Activated T-cell treated with anti-CD3 and anti-CD28 coated beads, Interleukin-2, amount 50 U/mL, for 72 hours (primary cell): ENCODE measurements at regions not wholly inside any gene's neighbourhood (a gene's known extent, or its start where the extent isn't known, plus 50 kb on each side); places are given as distances from the start of the nearest gene placed in this dataset.
"Not testable (repeated sequence)": the region's sequence is repeated elsewhere in the genome, so short reads cannot be mapped to it uniquely, and the experiment has no call there.

Source experiments
- ATAC-seq, 2 donors: fragments of 150-1000 bp; cut with Tn5 transposase; replicated peaks in 1 of 2; 2 replicates each; pipeline ENCODE4 v1.10.0; 2021; ENCODE audit warnings: moderate library complexity in 2 of 2, mild to moderate bottlenecking in 1 of 2
- DNase-seq, 2 donors: peaks; one replicate each; pipeline ENCODE4 v3.0.0; 2021 to 2022; ENCODE audit warnings: mixed read lengths in 1 of 2
- H3K27ac Mint-ChIP-seq: one replicate; pipeline ENCODE4 v1.8.0; 2022; ENCODE audit warnings: mild to moderate bottlenecking, moderate library complexity, mixed read lengths
- H3K27me3 Mint-ChIP-seq: one replicate; pipeline ENCODE4 v1.8.0; 2022; ENCODE audit warnings: low read depth, mixed read lengths
- H3K36me3 Mint-ChIP-seq, 2 donors: one replicate each; pipeline ENCODE4 v1.8.0; 2022; ENCODE audit warnings: mixed read lengths in 2 of 2, mild to moderate bottlenecking in 1 of 2; ENCODE audit not compliant: insufficient read depth in 2 of 2
- H3K4me1 Mint-ChIP-seq: one replicate; pipeline ENCODE4 v1.8.0; 2022; ENCODE audit warnings: low read depth, mixed read lengths
- H3K4me3 Mint-ChIP-seq, 2 donors: one replicate each; pipeline ENCODE4 v1.8.0; 2022; ENCODE audit warnings: mild to moderate bottlenecking in 2 of 2, mixed read lengths in 2 of 2, moderate library complexity in 2 of 2
- H3K9me3 Mint-ChIP-seq, 2 donors: one replicate each; pipeline ENCODE4 v1.8.0; 2022; ENCODE audit warnings: mixed read lengths in 2 of 2

DNA sequence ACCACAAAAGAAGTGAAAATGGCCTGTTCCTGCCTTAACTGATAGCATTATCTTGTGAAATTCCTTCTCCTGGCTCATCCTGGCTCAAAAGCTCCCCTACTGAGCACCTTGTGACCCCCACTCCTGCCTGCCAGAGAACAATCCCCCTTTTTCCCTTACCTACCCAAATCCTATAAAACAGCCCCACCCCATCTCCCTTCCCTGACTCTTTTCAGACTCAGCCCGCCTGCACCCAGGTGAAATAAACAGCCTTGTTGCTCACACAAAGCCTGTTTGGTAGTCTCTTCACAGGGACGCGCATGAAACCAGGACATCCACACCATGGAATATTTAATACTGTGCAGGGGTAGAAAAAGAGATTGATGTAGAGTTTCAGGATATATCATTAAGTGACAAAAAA lies 1677.0 kb downstream of the C4orf33 start:
- DNase-seq, H3K36me3 Mint-ChIP-seq, ATAC-seq, H3K4me1 Mint-ChIP-seq, H3K4me3 Mint-ChIP-seq, H3K27ac Mint-ChIP-seq, H3K27me3 Mint-ChIP-seq: not testable (repeated sequence)
- H3K9me3 Mint-ChIP-seq = peaks cover 11 to 12% of the 10 kb centered on the region in 2 donors

DNA sequence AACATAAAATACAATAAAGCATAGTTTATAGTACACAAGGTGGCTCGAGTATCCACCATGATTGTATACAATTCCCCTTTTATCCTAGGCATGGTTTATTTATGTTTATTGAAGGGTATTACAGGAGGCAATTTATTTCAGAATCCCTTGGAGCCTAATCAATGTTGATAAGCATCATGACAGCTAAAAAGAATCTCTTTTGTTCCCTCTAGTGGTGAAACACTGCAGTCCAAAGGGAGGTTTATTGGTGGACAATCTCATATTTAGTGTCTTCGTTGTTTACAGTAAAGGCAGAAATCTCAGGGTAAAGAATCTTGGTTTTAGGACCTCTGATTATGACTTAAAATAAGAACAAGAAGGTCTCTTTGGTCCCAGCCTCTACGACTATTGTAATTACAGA lies 1712.5 kb downstream of the C4orf33 start:
- no peak overlapping the region for H3K27ac Mint-ChIP-seq

DNA sequence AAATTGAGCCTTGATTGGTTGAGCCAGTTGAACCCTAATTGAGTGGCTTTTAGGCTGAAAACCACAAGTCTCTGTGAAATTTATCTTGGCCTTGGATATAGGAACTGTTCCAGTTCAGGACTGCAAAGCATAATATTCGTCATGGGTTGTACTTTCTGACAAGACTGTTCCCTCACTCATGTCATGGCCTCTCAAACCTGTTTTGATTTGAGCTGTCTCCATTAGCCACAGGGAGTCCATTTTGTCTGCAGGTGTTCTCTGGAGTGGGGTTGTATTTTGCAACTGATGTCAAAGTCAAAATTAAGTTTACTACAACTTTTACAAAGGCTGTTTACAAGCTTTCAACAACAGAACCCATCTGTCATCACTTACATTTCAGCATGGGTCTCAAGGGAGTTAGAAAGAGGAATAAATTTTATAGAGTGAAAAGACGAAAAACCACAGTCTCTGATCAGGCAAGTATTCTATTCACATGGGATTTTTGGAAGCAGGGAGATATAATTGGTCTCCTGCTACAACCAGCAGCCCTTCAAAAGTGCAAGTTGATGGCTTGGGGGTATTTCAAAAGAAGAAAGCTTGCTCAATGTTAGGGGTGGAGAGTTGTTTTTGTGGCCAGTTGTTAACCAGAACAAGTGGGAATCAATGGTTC lies 1716.3 kb downstream of the C4orf33 start:
- Mint-ChIP-seq H3K4me1 (no peaks in the 10 kb centered on the region), H3K36me3 (no peaks in the 10 kb centered on the region), H3K9me3 (peaks cover 3 to 7% of the 10 kb centered on the region in 2 donors), H3K27me3 (no peaks in the 10 kb centered on the region), H3K27ac (no peak overlapping the region), H3K4me3 (no peak overlapping the region)
- ATAC-seq (no peak), DNase-seq (no peak)

More for the DNA sequence above, 1712.5 kb downstream of the C4orf33 start:
- H3K4me1 Mint-ChIP-seq = no peaks in the 10 kb centered on the region
- peaks cover 3% of the 10 kb centered on the region in 2 donors for H3K9me3 Mint-ChIP-seq
- H3K4me3 Mint-ChIP-seq = no peak overlapping the region
- no peaks in the 10 kb centered on the region for H3K27me3 Mint-ChIP-seq
- H3K36me3 Mint-ChIP-seq = no peaks in the 10 kb centered on the region
- no peak for DNase-seq
- ATAC-seq = no peak

DNA sequence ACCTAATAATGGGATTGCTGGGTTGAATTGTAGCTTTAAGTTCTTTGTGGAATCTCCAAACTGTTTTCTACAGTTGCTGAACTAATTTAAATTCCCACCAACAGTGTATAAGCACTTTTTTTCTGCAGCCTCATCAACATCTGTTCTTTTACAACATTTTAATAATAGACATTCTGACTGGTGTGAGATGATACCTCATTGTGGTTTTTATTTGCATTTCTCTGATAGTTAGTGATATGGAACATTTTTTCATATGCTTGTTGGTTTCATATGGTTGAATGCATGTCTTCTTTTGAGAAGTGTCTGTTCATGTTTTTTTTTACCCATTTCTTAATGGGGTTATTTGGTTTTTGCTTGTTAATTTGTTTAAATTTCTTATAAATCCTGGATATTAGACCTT lies 1718.9 kb downstream of the C4orf33 start:
- ATAC-seq (no peak), DNase-seq (no peak)
- Mint-ChIP-seq H3K27me3 (no peaks in the 10 kb centered on the region), H3K9me3 (peaks cover 3 to 7% of the 10 kb centered on the region in 2 donors), H3K27ac (no peak overlapping the region), H3K4me3 (no peak overlapping the region), H3K36me3 (no peaks in the 10 kb centered on the region), H3K4me1 (no peaks in the 10 kb centered on the region)

DNA sequence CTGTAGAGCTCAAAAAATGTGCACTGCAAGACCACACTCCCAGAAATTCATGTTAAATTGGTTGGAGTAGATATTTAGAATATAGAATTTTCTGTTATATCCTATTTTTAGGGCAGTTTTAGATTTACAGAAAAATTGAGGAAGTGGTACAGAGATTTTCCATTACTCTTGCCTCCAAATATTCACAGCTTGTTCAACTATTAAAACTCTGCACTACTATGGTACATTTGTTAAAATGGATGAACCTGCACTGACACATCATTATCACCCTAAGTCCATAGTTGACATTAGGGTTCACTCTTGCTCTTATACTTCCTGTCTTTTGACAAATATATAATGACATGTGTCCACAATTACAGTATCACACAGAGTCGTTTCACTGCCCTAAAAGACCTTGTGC lies 1724.5 kb downstream of the C4orf33 start:
- no peaks in the 10 kb centered on the region for H3K27me3 Mint-ChIP-seq
- H3K4me3 Mint-ChIP-seq = no peak overlapping the region
- peaks cover 4 to 9% of the 10 kb centered on the region in 2 donors for H3K9me3 Mint-ChIP-seq
- H3K4me1 Mint-ChIP-seq = no peaks in the 10 kb centered on the region
- no peak for DNase-seq
- no peaks in the 10 kb centered on the region for H3K36me3 Mint-ChIP-seq
- no peak overlapping the region for H3K27ac Mint-ChIP-seq
- no peak for ATAC-seq

DNA sequence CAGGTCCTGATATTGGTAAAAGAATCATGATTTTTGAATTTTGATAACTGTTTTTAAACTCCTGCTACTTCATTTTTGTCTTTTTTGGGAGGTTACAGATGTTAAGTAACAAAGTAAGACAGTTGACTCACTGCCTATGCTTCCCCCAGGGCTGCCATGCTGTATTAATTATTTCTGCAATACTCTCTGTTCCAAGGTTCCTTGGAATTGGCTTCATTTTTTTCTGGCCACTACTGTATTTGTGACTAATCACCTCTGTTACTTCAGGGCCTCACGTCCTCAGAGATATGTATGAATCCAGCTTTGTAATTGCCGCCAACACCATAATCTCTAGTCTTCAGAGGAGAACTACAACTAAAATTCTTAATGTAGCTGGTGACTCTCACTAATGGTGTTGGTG lies 1729.3 kb downstream of the C4orf33 start:
- Mint-ChIP-seq H3K27me3 (no peaks in the 10 kb centered on the region), H3K4me1 (no peaks in the 10 kb centered on the region), H3K36me3 (no peaks in the 10 kb centered on the region), H3K9me3 (peaks cover 8 to 10% of the 10 kb centered on the region in 2 donors), H3K27ac (no peak overlapping the region), H3K4me3 (no peak overlapping the region)
- DNase-seq (no peak), ATAC-seq (no peak)

DNA sequence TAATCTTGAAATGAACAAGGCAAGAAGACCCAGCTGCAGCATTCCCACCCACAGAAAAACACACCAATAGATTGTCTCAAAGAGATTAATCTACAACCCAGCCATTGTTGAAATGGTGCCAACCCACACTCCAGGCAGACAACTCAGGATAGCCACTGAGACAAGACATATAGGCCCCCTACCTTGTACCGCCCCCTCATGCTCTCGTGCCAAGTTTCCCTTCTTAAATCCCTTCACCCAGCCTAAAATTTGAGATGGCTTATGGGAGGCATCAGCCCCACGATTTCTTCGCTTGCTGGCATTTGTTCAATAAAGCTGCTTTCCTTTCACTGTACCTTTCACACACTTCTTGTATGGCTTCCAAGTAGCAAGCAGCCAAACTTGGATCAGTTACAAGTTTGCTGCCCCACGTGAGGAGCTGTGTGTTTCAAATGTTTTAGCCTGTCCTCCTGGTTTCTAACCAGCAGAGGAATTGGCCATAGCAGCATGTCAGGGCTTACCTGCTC lies 1754.1 kb downstream of the C4orf33 start:
- peaks cover 2 to 3% of the 10 kb centered on the region in 2 donors for H3K9me3 Mint-ChIP-seq
- H3K27me3 Mint-ChIP-seq = no peaks in the 10 kb centered on the region
- no peaks in the 10 kb centered on the region for H3K4me1 Mint-ChIP-seq
- H3K4me3 Mint-ChIP-seq = no peak overlapping the region
- no peak overlapping the region for H3K27ac Mint-ChIP-seq
- ATAC-seq = no peak
- no peak for DNase-seq
- H3K36me3 Mint-ChIP-seq = no peaks in the 10 kb centered on the region

DNA sequence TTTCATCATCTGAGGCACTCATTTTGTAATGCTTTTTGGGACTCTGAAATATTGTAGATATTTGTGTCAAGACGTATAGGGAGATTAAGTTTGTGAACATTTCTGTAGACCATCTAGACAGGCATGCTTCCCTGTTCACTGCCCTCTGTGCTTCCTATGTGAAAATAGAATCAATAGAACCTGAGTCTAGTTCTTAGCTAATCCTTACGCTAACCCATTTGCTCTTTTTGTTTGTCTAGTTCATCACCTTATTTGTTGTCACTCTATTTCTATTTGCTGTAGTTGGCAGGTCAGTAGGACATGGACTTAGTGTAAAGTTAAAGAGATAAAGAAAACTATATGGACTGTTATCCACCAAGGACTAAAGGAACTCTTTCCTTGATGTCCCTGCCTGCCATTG lies 1755.2 kb downstream of the C4orf33 start:
- peaks cover 4 to 5% of the 10 kb centered on the region in 2 donors for H3K9me3 Mint-ChIP-seq
- DNase-seq (no peak), ATAC-seq (no peak)
- no peaks in the 10 kb centered on the region for H3K36me3 Mint-ChIP-seq
- no peaks in the 10 kb centered on the region for H3K4me1 Mint-ChIP-seq
- no peak overlapping the region for H3K4me3 Mint-ChIP-seq
- no peak overlapping the region for H3K27ac Mint-ChIP-seq
- no peaks in the 10 kb centered on the region for H3K27me3 Mint-ChIP-seq

DNA sequence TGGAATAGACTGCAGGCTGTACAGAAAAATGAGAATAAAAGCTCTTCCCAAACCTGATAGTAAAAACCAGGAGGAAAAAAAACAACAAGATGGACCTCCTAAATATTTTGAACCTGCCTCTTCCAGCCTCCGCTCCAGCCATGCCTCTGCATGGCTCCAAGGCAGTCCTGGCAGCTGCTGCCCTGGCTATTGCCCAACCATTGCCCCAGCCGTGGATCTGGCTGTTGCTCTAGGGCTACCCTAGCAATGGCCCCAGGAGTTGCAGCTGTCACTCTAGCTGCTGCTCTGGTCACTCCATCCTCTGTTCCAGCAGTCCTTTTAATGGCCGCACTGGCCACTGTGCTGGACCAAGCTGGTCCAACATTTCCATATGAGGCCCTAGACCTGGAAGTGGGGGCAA lies 1756.0 kb downstream of the C4orf33 start:
- Mint-ChIP-seq H3K4me3 (no peak overlapping the region), H3K27me3 (no peaks in the 10 kb centered on the region), H3K36me3 (no peaks in the 10 kb centered on the region), H3K27ac (no peak overlapping the region), H3K4me1 (no peaks in the 10 kb centered on the region), H3K9me3 (peaks cover 4 to 7% of the 10 kb centered on the region in 2 donors)
- ATAC-seq = no peak
- DNase-seq = no peak

DNA sequence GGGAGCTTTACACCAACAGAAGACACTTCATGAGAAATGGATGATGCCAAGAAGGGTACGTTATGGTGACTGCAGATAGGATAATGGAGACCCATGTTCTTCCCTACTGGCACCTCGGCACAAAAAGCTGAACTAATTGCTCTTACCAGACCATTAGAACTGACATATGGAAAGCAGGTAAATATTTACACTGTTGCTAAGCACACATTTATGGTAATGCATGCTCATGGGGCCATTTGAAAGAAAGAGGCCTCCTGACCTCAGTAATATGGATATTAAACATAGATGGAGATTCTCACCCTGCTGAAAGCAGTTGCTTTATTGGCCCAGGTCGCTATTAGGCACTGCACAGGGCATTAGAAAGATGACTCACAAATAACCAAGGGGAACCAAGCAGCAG lies 1759.6 kb downstream of the C4orf33 start:
- Mint-ChIP-seq H3K9me3 (peaks cover 5 to 13% of the 10 kb centered on the region in 2 donors), H3K27ac (no peak overlapping the region)

DNA sequence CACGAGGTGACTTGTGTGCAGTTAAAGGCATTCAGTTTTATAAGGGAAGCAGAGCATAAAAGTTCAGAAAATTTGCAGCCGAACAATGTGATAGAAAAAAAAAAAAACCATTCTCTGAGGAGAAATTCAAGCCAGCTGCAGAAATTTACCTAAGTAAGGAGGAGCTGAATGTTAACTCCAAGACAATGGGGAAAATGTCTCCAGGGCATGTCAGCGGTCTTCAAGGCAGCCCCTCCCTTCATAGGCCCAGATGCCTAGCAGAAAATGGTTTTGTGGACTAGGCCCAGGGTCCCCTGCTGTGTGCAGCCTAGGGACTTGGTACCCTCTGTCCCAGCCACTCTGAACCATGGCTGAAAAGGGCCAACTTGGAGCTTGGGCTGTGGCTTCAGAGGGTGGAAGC lies 1764.0 kb downstream of the C4orf33 start:
- Mint-ChIP-seq H3K9me3 (peaks cover 9 to 12% of the 10 kb centered on the region in 2 donors), H3K4me3 (no peak overlapping the region), H3K27ac (no peak overlapping the region), H3K36me3 (no peaks in the 10 kb centered on the region), H3K4me1 (no peaks in the 10 kb centered on the region), H3K27me3 (no peaks in the 10 kb centered on the region)
- no peak for DNase-seq
- no peak for ATAC-seq

More for the DNA sequence above, 1759.6 kb downstream of the C4orf33 start:
- H3K36me3 Mint-ChIP-seq = no peaks in the 10 kb centered on the region
- no peak for DNase-seq
- H3K4me1 Mint-ChIP-seq = no peaks in the 10 kb centered on the region
- no peak overlapping the region for H3K4me3 Mint-ChIP-seq
- no peak for ATAC-seq
- no peaks in the 10 kb centered on the region for H3K27me3 Mint-ChIP-seq

DNA sequence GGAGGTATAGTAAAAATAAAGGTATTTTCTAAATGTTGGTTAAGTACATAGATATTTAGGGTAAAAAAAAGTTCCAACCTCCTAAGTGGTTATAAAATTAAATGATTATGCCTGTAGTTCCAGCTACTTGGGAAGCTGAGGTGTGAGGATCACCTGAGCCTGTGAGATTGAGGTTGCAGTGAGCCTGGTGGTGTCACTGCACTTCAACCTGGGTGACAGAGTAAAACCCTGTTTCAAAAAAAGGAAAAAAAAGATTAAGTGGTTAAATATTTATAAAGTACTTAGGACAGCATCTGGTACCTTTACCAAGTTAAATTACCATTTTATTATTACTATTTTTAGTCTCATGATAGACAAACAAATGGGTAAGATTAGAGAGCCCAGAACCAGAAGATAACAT lies 1801.0 kb downstream of the C4orf33 start:
- ATAC-seq = no peak
- Mint-ChIP-seq H3K27me3 (no peaks in the 10 kb centered on the region), H3K4me1 (no peaks in the 10 kb centered on the region), H3K4me3 (no peak overlapping the region), H3K36me3 (no peaks in the 10 kb centered on the region), H3K9me3 (peaks cover 3 to 12% of the 10 kb centered on the region in 2 donors), H3K27ac (no peak overlapping the region)
- DNase-seq = no peak

DNA sequence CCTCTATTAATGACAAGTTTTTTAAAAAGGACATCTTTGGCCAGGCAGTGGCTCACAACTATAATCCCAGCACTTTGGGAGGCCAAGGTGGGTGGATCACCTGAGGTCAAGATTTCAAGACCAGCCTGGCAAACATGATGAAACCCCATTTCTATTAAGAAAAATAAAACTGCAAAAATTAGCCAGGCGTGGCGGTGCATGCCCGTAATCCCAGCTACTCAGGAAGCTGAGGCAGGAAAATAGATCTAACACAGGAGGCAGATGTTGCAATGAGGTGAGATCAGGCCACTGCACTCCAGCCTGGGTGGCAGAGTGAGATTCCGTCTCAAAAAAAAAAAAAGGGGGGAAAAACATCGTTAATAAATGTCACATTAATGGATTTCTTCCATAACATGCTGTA lies 1805.4 kb downstream of the C4orf33 start:
- no peak overlapping the region for H3K4me3 Mint-ChIP-seq
- DNase-seq (no peak), ATAC-seq (no peak)
- no peaks in the 10 kb centered on the region for H3K4me1 Mint-ChIP-seq
- H3K27ac Mint-ChIP-seq = no peak overlapping the region
- peaks cover 2 to 5% of the 10 kb centered on the region in 2 donors for H3K9me3 Mint-ChIP-seq
- no peaks in the 10 kb centered on the region for H3K36me3 Mint-ChIP-seq
- H3K27me3 Mint-ChIP-seq = no peaks in the 10 kb centered on the region

DNA sequence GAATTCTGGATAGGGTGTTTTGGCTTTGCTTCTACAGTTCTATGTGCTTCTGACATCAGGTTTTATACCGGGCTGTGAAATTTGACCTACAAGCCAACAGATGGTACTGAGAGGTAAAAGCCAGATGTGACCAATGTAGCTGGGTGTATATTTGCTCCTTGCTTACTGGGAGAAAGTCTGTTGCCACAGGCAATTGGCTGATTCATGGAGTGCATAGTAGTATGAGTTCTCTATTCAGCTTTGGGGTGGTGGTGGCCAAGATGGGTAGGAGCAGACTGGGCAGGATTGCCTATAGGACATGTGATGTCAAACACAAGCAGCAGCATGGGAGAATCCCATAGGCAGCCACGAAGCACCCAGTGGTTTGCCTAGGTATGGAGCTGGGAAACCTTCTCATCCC lies 1827.0 kb downstream of the C4orf33 start:
- DNase-seq = no peak
- no peaks in the 10 kb centered on the region for H3K4me1 Mint-ChIP-seq
- ATAC-seq = no peak
- no peaks in the 10 kb centered on the region for H3K36me3 Mint-ChIP-seq
- peaks cover 11 to 13% of the 10 kb centered on the region in 2 donors for H3K9me3 Mint-ChIP-seq
- H3K27ac Mint-ChIP-seq = no peak overlapping the region
- no peaks in the 10 kb centered on the region for H3K27me3 Mint-ChIP-seq
- no peak overlapping the region for H3K4me3 Mint-ChIP-seq
